ENCODE measurements at regions not wholly inside any gene's neighbourhood (a gene's known extent, or its start where the extent isn't known, plus 50 kb on each side); places are given as distances from the start of the nearest gene placed in this dataset.

GRCh38 chr7:41020056-41020455, 682.8 kb downstream of the INHBA start:
- H3K4me3 ChIP-seq (ENCODE audit: insufficient read depth, low read depth, low read length) = no peak overlapping the region
- H3K27me3 ChIP-seq (ENCODE audit: control insufficient read depth, insufficient read depth, low read length, poor library complexity, severe bottlenecking) = no peaks in the 10 kb centered on the region
- H3K4me1 ChIP-seq (ENCODE audit: control insufficient read depth, insufficient read depth, low read length) = no peaks in the 10 kb centered on the region
- 93 to 100% methylated on average over 1 of the region's 1 CpG for WGBS, 2 experiments
- no peaks in the 10 kb centered on the region for H3K9me3 ChIP-seq (ENCODE audit: control insufficient read depth, low read length)
- no peaks in the 10 kb centered on the region for H3K36me3 ChIP-seq (ENCODE audit: control insufficient read depth, insufficient read depth, low read length)
- no peak overlapping the region for H3K27ac ChIP-seq (ENCODE audit: insufficient read depth, low read depth, low read length, poor library complexity, severe bottlenecking)

GRCh38 chr7:41013117-41013516, 689.8 kb downstream of the INHBA start:
- Histone ChIP-seq H3K36me3 (ENCODE audit: control insufficient read depth, insufficient read depth, low read length) (no peaks in the 10 kb centered on the region), H3K27me3 (ENCODE audit: control insufficient read depth, insufficient read depth, low read length, poor library complexity, severe bottlenecking) (no peaks in the 10 kb centered on the region), H3K9me3 (ENCODE audit: control insufficient read depth, low read length) (no peaks in the 10 kb centered on the region), H3K4me1 (ENCODE audit: control insufficient read depth, insufficient read depth, low read length) (peaks cover 7% of the 10 kb centered on the region), H3K27ac (ENCODE audit: insufficient read depth, low read depth, low read length, poor library complexity, severe bottlenecking) (no peak overlapping the region), H3K4me3 (ENCODE audit: insufficient read depth, low read depth, low read length) (no peak overlapping the region)
- 96% methylated on average over 5 of the region's 5 CpGs for WGBS, 2 experiments

GRCh38 chr7:41012041-41012440, 690.8 kb downstream of the INHBA start:
- no peak overlapping the region for H3K4me3 ChIP-seq (ENCODE audit: insufficient read depth, low read depth, low read length)
- H3K27ac ChIP-seq (ENCODE audit: insufficient read depth, low read depth, low read length, poor library complexity, severe bottlenecking) = no peak overlapping the region
- H3K9me3 ChIP-seq (ENCODE audit: control insufficient read depth, low read length) = no peaks in the 10 kb centered on the region
- WGBS, 2 experiments = 88% methylated on average over 6 of the region's 6 CpGs
- no peaks in the 10 kb centered on the region for H3K36me3 ChIP-seq (ENCODE audit: control insufficient read depth, insufficient read depth, low read length)
- peaks cover 7% of the 10 kb centered on the region for H3K4me1 ChIP-seq (ENCODE audit: control insufficient read depth, insufficient read depth, low read length)
- no peaks in the 10 kb centered on the region for H3K27me3 ChIP-seq (ENCODE audit: control insufficient read depth, insufficient read depth, low read length, poor library complexity, severe bottlenecking)

- Histone ChIP-seq H3K36me3 (ENCODE audit: control insufficient read depth, insufficient read depth, low read length) (no peaks in the 10 kb centered on the region), H3K4me3 (ENCODE audit: insufficient read depth, low read depth, low read length) (no peak overlapping the region), H3K27ac (ENCODE audit: insufficient read depth, low read depth, low read length, poor library complexity, severe bottlenecking) (no peak overlapping the region), H3K27me3 (ENCODE audit: control insufficient read depth, insufficient read depth, low read length, poor library complexity, severe bottlenecking) (no peaks in the 10 kb centered on the region), H3K9me3 (ENCODE audit: control insufficient read depth, low read length) (no peaks in the 10 kb centered on the region), H3K4me1 (ENCODE audit: control insufficient read depth, insufficient read depth, low read length) (peaks cover 7% of the 10 kb centered on the region)
- 96% methylated on average over 4 of the region's 4 CpGs for WGBS, 2 experiments
Observed at GRCh38 chr7:41010967-41011366, 691.9 kb downstream of the INHBA start.

- 97 to 100% methylated on average over 3 of the region's 3 CpGs for WGBS, 2 experiments
- Histone ChIP-seq H3K4me3 (ENCODE audit: insufficient read depth, low read depth, low read length) (no peak overlapping the region), H3K27ac (ENCODE audit: insufficient read depth, low read depth, low read length, poor library complexity, severe bottlenecking) (no peak overlapping the region), H3K4me1 (ENCODE audit: control insufficient read depth, insufficient read depth, low read length) (peaks cover 7% of the 10 kb centered on the region), H3K9me3 (ENCODE audit: control insufficient read depth, low read length) (no peaks in the 10 kb centered on the region), H3K36me3 (ENCODE audit: control insufficient read depth, insufficient read depth, low read length) (no peaks in the 10 kb centered on the region), H3K27me3 (ENCODE audit: control insufficient read depth, insufficient read depth, low read length, poor library complexity, severe bottlenecking) (no peaks in the 10 kb centered on the region)
Observed at GRCh38 chr7:41010418-41010817, 692.5 kb downstream of the INHBA start.

- no peaks in the 10 kb centered on the region for H3K36me3 ChIP-seq (ENCODE audit: control insufficient read depth, insufficient read depth, low read length)
- H3K4me3 ChIP-seq (ENCODE audit: insufficient read depth, low read depth, low read length) = no peak overlapping the region
- peaks cover 7% of the 10 kb centered on the region for H3K4me1 ChIP-seq (ENCODE audit: control insufficient read depth, insufficient read depth, low read length)
- no peak overlapping the region for H3K27ac ChIP-seq (ENCODE audit: insufficient read depth, low read depth, low read length, poor library complexity, severe bottlenecking)
- no peaks in the 10 kb centered on the region for H3K27me3 ChIP-seq (ENCODE audit: control insufficient read depth, insufficient read depth, low read length, poor library complexity, severe bottlenecking)
- H3K9me3 ChIP-seq (ENCODE audit: control insufficient read depth, low read length) = no peaks in the 10 kb centered on the region
- WGBS, 2 experiments = 94 to 96% methylated on average over 2 of the region's 3 CpGs
Observed at GRCh38 chr7:41007811-41008210, 695.1 kb downstream of the INHBA start.

- H3K27ac ChIP-seq (ENCODE audit: insufficient read depth, low read depth, low read length, poor library complexity, severe bottlenecking) = no peak overlapping the region
- H3K9me3 ChIP-seq (ENCODE audit: control insufficient read depth, low read length) = no peaks in the 10 kb centered on the region
- H3K27me3 ChIP-seq (ENCODE audit: control insufficient read depth, insufficient read depth, low read length, poor library complexity, severe bottlenecking) = no peaks in the 10 kb centered on the region
- no peak overlapping the region for H3K4me3 ChIP-seq (ENCODE audit: insufficient read depth, low read depth, low read length)
- no peaks in the 10 kb centered on the region for H3K36me3 ChIP-seq (ENCODE audit: control insufficient read depth, insufficient read depth, low read length)
- 89% methylated on average over 4 of the region's 4 CpGs for WGBS, 2 experiments
- H3K4me1 ChIP-seq (ENCODE audit: control insufficient read depth, insufficient read depth, low read length) = peaks cover 7% of the 10 kb centered on the region
Observed at GRCh38 chr7:41007351-41007751, 695.5 kb downstream of the INHBA start.

- no peak overlapping the region for H3K27ac ChIP-seq (ENCODE audit: insufficient read depth, low read depth, low read length, poor library complexity, severe bottlenecking)
Observed at GRCh38 chr7:41006306-41006995, 696.4 kb downstream of the INHBA start.

GRCh38 chr7:41005374-41005901, 697.5 kb downstream of the INHBA start:
- Histone ChIP-seq H3K27ac (ENCODE audit: insufficient read depth, low read depth, low read length, poor library complexity, severe bottlenecking) (no peak overlapping the region), H3K4me3 (ENCODE audit: insufficient read depth, low read depth, low read length) (no peak overlapping the region), H3K4me1 (ENCODE audit: control insufficient read depth, insufficient read depth, low read length) (no peaks in the 10 kb centered on the region), H3K9me3 (ENCODE audit: control insufficient read depth, low read length) (no peaks in the 10 kb centered on the region), H3K36me3 (ENCODE audit: control insufficient read depth, insufficient read depth, low read length) (no peaks in the 10 kb centered on the region), H3K27me3 (ENCODE audit: control insufficient read depth, insufficient read depth, low read length, poor library complexity, severe bottlenecking) (no peaks in the 10 kb centered on the region)
- WGBS, 2 experiments = 91 to 96% methylated on average over 2 of the region's 2 CpGs

More at GRCh38 chr7:41006306-41006995, 696.4 kb downstream of the INHBA start:
- Histone ChIP-seq H3K4me1 (ENCODE audit: control insufficient read depth, insufficient read depth, low read length) (no peaks in the 10 kb centered on the region), H3K36me3 (ENCODE audit: control insufficient read depth, insufficient read depth, low read length) (no peaks in the 10 kb centered on the region), H3K9me3 (ENCODE audit: control insufficient read depth, low read length) (no peaks in the 10 kb centered on the region), H3K27me3 (ENCODE audit: control insufficient read depth, insufficient read depth, low read length, poor library complexity, severe bottlenecking) (no peaks in the 10 kb centered on the region), H3K4me3 (ENCODE audit: insufficient read depth, low read depth, low read length) (no peak overlapping the region)
- WGBS, 2 experiments = 89 to 98% methylated on average over 1 to 2 of the region's 2 CpGs

GRCh38 chr7:41003977-41004376, 698.9 kb downstream of the INHBA start:
- Histone ChIP-seq H3K36me3 (ENCODE audit: control insufficient read depth, insufficient read depth, low read length) (no peaks in the 10 kb centered on the region), H3K27ac (ENCODE audit: insufficient read depth, low read depth, low read length, poor library complexity, severe bottlenecking) (no peak overlapping the region), H3K27me3 (ENCODE audit: control insufficient read depth, insufficient read depth, low read length, poor library complexity, severe bottlenecking) (no peaks in the 10 kb centered on the region), H3K9me3 (ENCODE audit: control insufficient read depth, low read length) (no peaks in the 10 kb centered on the region), H3K4me3 (ENCODE audit: insufficient read depth, low read depth, low read length) (no peak overlapping the region), H3K4me1 (ENCODE audit: control insufficient read depth, insufficient read depth, low read length) (no peaks in the 10 kb centered on the region)
- 91 to 92% methylated on average over 3 of the region's 3 CpGs for WGBS, 2 experiments
